GM21526 (cell line): ENCODE measurements at regions not wholly inside any gene's neighbourhood (a gene's known extent, or its start where the extent isn't known, plus 50 kb on each side); places are given as distances from the start of the nearest gene placed in this dataset.

Source experiments
- ATAC-seq: cut with Tn5 transposase; IDR thresholded peaks from one replicate; pipeline ENCODE4 v1.9.1; 2021; ENCODE audit warnings: moderate library complexity; ENCODE audit not compliant: unreplicated experiment, low FRiP score

GRCh38 chr2:176699098-176699497, 429.9 kb downstream of the MTX2 start:
- ATAC-seq: no peak

DNA sequence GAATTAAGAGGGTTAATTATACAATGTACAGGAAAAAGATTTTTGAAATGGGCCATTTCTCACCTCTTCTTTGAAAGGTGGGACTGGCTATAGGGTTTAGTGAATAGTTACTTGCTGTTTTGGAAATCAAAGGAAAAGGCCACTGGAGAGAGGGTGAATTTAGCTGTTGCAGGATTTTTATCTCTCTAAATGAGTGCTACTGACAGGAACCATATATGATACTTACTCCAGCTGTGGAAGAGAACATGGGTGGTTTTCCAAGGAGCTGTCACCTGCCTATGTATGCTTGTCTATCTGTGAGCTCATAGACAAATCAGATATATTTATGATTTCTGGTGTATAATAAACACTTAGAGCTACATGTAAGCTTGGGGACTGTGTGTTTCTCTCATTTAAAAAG, 430.4 kb downstream of the MTX2 start:
- ATAC-seq: no peak

DNA sequence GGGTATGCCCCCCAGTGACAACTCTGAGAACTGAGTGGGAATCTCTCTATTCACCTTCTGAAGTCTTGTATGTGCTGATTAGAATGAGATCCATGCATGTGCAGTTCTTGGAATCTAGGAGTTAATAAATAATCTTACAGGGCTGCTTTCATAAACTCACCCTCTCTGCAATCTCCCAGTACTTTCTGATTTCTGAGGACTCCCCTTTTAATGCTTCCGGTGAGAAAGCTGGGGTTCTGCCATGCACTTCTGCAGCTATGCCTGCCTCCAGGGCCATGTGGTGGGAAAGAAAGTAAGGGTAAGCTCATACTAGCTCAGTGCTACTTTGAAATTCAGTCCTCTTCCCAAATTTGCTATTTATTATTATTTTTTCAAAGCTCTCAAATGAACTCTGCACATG, 432.9 kb downstream of the MTX2 start:
- no peak for ATAC-seq

DNA sequence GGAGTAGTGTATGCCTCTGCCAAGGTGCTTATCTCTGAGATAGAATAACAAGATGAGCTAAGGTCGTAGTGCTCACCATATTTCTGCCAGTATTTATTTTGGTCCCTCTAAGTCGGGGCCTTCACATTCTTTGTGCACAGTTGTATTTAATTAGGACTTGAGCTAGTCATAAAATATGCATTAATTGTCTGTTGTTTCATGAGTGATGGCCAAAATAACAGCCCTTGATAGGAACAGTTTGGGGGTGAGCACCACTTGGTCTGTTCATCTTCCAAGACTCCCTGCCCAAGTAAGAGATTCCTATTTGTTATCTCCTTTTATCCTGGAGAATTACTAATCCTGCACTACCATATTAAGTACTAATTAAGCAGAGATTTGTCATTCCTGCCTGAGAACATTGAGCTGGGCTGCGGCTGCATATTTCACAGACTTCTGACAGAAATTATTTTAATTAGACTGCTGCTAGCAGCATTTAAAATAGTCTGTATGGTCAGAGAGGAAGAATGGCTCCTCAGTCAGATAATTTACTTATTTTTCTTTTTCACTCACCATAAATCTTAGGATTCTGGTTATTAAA, 435.1 kb downstream of the MTX2 start:
- ATAC-seq: no peak

GRCh38 chr2:176709149-176709951, 440.1 kb downstream of the MTX2 start:
- ATAC-seq: no peak

GRCh38 chr2:176709991-176710390, 440.7 kb downstream of the MTX2 start:
- ATAC-seq: no peak

DNA sequence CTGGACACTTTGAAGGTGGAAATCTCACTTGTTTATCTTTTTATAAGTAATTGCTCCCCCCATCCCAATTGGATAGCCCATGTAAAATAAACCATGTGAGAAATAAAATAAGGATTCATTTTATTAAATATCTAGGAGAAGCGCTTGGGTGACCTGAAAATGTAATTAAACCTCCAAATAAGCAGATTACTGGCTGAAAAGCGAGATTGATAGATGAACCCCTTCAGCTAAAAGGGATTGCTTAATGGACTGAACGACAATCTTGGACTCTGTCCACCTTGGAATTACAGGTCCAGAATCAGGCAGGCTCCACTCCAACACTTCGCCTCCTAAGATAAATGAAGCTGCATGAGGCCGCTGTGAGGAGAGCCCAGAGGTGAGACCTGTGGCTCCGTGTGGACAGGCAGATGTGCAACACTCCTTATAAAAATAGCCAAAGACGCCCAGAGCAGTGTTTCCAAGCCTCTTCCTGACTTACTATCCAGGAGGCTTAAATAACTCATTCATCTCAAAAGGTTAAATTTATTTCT, 441.5 kb downstream of the MTX2 start:
- no peak for ATAC-seq

GRCh38 chr2:176725873-176726645, 456.8 kb downstream of the MTX2 start:
- no peak for ATAC-seq

DNA sequence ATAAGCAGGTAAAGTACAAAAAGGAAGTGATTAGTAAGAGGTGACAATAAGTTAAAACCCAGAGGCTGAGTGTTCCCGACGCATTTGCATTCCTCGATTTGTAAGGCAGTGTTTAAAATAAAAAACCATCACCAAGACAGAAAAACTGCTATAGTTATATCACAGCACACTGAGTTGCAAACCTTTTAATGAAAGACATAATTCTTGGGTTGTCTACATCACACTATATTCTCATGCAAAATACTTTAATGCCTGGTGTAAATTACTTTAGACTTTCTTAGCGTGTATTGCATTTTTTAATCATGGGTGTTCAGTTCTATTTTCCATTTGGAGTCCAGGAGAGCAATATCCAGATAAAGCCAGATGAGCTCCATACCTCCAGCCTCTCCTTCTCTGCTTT, 458.5 kb downstream of the MTX2 start:
- no peak for ATAC-seq

DNA sequence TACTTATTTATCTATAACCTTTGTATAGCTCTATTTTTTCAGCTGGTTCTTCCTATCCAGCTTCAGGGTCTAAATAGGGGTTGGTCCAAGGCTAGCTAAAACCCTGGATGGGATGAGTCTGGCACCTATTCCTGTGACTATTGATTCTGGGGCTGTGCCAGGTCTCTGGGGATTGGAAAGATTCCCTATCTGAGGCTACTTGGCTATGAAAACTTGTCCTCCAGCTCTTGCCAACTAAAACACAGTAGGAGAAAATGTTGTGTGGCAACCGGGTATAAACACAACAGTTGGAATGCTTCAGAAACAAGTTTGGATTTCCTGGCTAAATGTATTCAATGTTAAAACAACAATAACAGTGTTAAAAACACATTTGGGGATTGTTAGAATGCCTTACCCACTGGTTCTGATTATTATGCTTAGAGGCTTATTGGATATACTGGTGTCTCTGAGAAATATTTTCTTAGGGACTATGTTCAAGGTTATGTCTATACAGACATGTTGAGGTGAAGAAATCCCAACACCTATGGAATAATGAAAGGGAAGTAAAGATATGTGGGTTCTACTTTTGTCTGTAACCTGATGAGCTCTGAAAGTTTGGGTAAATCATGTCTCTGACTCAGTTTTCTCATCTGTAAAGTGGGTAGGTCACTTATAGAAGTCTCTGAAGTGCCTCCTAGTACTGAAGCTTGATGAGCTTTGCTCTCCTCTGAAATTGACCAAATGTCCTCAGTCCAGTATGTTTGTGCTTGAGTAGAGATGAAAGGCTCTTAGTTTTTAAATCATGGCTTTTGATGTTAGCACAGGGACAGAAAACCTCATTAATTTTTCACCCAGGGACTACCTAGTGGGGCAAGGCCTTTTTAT, 460.7 kb downstream of the MTX2 start:
- ATAC-seq: no peak

GRCh38 chr2:176732780-176733179, 463.5 kb downstream of the MTX2 start:
- ATAC-seq: no peak

GRCh38 chr2:176733698-176734430, 464.6 kb downstream of the MTX2 start:
- no peak for ATAC-seq

GRCh38 chr2:176734868-176735267, 465.6 kb downstream of the MTX2 start:
- no peak for ATAC-seq

DNA sequence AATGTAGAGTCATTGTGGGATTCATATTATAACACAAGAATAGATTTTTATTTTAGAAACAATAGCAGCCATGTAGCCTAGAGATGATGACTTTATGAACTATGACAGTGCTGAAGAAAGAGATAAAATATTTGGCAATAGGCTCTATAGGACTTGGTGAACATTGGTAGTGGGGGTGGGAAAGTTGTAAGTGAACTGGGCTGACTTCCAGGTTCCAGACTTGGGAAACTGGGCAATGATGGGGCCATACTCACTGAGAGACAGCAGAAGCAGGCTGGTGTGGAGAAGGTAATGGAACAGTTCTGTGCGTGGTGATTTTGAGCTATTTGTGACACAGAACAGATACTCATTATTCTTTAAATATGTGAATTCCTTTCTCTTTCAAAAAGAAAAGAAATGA, 470.3 kb upstream of the HNRNPA3 start:
- ATAC-seq: no peak

GRCh38 chr2:176743671-176744070, 468.9 kb upstream of the HNRNPA3 start:
- ATAC-seq: no peak

- ATAC-seq: no peak
These were observed 468.4 kb upstream of the HNRNPA3 start for GRCh38 chr2:176744146-176744545.

DNA sequence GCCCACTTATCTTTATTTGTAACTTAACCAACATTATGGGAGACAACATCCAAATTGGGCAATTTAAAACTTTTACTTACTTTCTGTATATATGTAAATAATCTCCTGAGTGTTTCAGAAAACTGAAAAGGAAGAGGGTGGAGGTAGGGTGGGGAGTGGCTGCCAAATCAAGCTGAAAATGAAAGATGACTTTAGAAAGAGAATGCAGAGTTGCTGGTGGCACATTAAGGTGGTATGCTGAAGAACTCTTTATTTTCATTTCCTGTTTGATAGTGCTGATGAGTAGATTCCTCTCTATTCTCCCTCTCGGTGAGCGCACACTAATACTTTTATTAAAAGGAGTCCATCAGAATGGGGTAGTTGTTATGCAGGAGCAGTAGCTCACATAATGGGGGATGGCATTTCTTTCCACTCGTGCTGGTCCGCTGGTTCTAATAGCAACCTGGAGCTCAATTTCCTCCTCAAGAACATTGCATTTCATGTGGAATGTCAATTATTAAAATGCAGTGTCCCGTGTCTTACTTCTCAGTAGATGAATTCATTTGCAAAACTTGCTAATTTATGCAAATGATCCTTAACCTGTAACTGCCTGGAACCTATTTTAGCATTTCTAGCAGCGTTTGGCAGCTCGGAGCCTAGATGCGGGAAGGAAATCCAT, 466.9 kb upstream of the HNRNPA3 start:
- peak; percentile 58 for ATAC-seq

DNA sequence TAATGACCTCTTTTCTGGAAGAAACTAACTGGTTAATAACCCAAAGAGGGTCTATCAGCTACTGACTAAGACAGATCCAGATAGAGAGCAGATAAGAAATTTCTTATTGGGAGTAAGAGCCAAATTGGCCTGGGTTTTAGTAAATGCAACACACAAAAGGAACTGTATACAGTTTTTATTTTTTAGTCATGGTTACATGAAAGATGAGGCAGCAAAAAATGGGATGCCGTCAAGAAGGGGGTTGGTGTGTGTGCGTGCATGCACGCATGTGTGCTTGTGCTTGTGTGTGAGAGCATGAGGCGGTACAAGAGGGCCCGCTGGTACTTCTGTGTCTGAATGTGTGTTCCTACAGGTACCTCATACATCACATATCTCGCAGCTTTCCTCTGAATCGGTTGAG, 466.2 kb upstream of the HNRNPA3 start:
- no peak for ATAC-seq

GRCh38 chr2:176747506-176747905, 465.1 kb upstream of the HNRNPA3 start:
- no peak for ATAC-seq
